ENCODE measurements at regions not wholly inside any gene's neighbourhood (a gene's known extent, or its start where the extent isn't known, plus 50 kb on each side); places are given as distances from the start of the nearest gene placed in this dataset.

GRCh38 chr20:59376109-59376841 is 75.9 kb downstream of the EDN3 start:
- no peak for DNase-seq (ENCODE audit: low read depth in 2 of 2)

GRCh38 chr20:59376998-59377397 is 76.6 kb downstream of the EDN3 start:
- DNase-seq (ENCODE audit: low read depth in 2 of 2) = no peak

DNA sequence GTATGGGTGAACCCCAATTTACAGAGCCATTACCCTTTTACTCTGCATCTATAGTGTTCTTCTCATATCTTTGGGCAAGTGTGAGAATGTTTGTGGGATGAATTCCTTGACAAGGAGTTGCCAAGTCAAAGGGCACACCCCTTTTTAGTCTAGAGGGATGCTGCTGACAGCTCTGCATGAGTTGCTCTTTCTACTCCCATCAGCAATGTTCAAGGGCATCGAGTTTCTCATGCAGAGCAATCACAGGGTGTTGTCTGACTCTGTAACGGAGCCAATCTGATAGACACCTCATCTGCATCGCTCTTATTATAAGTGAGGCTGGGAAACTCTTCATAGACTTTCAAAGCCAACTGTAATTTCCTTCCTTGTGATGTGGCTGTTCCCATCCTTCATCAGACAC is 77.4 kb downstream of the EDN3 start:
- no peak for DNase-seq (ENCODE audit: low read depth in 2 of 2)

GRCh38 chr20:59378396-59378795 is 78.0 kb downstream of the EDN3 start:
- no peak for DNase-seq (ENCODE audit: low read depth in 2 of 2)

DNA sequence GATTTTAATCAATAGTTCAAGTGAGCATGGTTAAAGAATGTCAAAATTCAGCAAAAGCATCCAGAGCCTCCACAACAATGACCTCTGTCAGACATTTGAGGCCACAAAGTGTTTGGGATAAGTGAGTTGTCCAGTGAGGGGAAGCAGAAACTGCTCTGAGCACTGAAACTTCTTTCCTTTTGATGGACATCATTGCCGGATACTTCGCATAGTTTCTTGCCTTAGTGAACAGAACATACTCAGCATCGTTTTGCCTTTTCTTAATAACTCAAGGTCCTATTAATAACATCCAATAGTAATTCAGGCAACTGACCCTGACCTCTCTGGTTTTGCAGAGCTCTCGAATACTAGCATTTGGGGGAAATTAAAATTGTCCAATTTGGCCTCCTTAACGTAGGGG is 78.6 kb downstream of the EDN3 start:
- no peak for DNase-seq (ENCODE audit: low read depth in 2 of 2)

DNA sequence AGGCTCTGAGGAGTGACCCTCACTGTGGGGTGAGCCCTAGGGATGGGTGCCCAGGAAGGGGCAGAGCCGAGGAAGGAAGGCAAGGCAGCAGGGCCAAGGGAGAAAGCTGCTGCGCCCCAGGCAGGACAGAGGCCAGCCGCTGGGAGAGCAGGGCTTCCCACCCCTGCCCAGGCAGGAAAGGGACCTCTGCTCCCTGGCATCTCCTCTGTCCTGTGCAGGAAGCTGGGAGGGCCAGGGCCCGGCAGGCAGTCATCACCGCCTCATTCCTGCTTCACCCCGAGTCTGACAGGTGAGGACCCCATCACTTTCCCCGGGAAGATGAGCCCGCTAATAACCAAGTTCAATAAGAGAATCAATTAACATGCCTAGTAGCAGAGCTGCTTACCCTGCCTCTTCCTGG is 81.3 kb downstream of the EDN3 start:
- no peak for DNase-seq (ENCODE audit: low read depth in 2 of 2)

DNA sequence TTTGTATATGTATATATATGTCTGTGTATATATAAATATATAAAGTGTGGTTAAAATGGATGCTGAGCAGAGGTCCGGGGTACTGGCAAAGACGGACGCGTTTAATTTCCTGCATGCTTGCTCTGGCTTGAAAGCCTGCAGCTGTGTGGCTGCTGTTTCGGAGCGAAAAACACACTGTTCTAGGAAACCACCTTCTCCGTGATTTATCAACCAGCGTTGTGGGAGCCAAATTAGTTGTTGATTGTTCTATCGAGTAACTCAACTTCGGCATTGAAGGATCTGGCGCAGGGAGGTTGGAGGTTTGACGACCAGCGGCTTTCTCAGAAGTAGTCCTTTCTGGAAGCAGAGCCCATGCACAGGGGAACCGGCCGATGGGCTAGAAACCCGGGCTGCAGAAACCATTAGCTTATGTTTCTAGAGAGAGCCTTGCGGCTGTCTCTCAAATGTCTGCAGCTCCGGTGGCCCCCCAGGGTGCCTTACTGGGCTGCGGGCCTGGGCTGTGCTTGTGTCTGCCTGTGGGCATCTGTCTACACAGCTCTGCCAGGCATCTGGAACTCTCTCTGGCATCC is 81.8 kb downstream of the EDN3 start:
- DNase-seq (ENCODE audit: low read depth in 2 of 2) = no peak

- no peak for DNase-seq (ENCODE audit: low read depth in 2 of 2)
Measured at GRCh38 chr20:59382907-59383306, 82.5 kb downstream of the EDN3 start.

GRCh38 chr20:59385038-59385437 is 84.6 kb downstream of the EDN3 start:
- DNase-seq (ENCODE audit: low read depth in 2 of 2) = no peak

DNA sequence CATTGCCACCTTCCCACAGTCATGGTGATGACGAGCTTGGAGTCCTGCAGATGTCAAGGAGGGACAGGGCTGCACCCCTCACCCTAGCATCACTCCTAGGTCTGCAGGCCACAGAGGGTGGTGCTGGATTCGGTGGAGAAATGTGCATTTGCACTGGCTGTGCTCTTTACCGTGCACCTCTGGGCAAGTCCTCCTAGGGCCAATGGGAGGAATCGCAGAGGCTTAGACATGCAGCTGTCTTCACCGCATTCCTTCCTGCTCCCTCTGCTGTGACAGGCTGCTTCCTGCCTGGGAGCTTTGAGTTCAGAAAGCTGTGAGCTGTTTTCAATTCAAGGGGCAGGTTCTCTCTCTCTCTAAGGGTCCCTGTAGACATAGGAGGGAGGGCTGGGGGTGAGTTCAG is 85.1 kb downstream of the EDN3 start:
- DNase-seq (ENCODE audit: low read depth in 2 of 2) = no peak

GRCh38 chr20:59386809-59387208 is 86.4 kb downstream of the EDN3 start:
- no peak for DNase-seq (ENCODE audit: low read depth in 2 of 2)

- DNase-seq (ENCODE audit: low read depth in 2 of 2) = no peak
Measured at GRCh38 chr20:59387891-59388290, 87.5 kb downstream of the EDN3 start.

DNA sequence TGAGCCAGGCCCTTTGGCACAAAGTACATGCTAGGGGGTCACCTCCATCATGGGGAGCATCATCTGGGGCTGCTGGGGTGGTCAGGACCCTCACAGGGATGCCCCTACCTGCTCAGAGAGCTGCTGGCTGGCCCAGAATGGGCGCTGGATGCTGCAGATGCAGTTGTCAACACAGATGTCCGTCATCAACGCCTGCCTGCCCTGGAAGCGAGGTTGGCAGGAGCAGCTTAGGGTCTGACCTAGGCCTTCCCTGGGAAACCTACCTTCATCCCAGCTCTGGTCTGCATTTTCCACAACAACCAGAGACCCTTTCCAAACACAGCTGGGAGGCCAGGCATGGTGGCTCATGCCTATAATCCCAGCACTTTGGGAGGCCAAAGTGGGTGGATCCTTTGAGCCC is 88.0 kb downstream of the EDN3 start:
- DNase-seq (ENCODE audit: low read depth in 2 of 2) = no peak

- DNase-seq (ENCODE audit: low read depth in 2 of 2) = no peak
Measured at GRCh38 chr20:59390437-59390836, 90.0 kb downstream of the EDN3 start.

GRCh38 chr20:59391975-59392374 is 91.6 kb downstream of the EDN3 start:
- no peak for DNase-seq (ENCODE audit: low read depth in 2 of 2)

- no peak for DNase-seq (ENCODE audit: low read depth in 2 of 2)
Measured at GRCh38 chr20:59392736-59393135, 92.3 kb downstream of the EDN3 start.

GRCh38 chr20:59393142-59393541 is 92.7 kb downstream of the EDN3 start:
- DNase-seq (ENCODE audit: low read depth in 2 of 2) = no peak

- DNase-seq (ENCODE audit: low read depth in 2 of 2) = no peak
Measured at GRCh38 chr20:59395729-59396128, 95.3 kb downstream of the EDN3 start.

DNA sequence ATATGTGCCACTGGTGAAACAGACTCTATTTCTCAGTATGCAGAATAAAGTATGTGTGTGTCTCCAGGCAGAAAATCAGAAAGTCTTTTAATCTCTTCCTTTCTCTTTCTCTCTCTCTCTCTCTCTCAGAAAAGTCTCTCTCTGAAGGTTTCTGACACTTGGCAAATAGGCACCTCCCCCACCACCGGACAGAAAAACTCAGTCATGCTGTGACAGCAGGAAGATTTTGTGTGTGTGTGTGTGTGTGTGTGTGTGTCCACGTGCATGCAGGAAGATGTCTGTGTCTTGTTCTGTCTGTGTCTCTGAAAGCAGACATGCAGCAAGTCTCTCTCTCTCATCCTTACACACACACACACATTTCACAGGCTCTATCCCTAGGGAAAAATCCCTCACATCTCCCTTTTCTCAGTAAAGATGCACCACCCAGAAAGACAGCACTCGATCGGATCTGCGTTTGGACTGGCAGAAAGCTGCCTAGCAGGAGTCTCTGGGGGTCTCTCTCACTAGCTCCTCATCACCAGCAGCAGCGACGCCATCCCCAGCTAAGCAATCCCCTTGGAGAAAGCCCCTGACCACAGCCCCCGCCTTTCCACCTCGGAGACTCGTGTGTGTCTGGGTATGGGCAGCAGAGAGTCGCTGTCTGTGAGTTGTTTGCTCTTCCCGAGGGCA is 98.3 kb downstream of the EDN3 start:
- no peak for DNase-seq (ENCODE audit: low read depth in 2 of 2)

DNA sequence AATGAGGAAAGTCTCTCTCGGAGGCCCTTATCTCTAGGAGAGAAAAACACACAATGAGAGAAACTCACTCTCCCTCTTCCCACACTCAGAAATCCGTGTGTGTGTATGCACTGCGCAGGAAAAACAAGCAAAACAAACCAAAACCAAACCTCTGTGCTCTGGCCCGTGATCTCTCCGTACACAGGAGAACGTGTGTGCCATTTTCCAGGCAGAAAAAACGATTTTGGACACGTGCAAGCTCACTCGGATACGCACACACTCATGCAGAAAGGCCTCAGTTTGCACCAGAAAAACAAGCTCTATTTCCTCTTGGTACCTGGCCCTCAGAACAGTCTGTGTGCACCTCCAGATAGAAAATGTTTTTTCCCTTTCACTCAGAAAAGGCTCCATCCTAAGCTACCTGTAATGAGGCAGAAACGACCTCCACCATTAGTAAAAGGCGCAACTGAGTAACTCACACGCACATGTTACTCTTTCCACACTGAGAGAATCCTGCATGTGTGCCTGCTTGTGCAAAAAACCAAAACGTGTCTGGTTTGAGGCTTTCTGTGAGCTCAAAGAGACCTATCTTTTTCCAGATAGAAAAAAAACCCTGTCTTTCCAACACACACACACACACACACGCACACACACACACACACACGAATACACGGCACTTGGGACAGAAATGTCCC is 99.2 kb downstream of the EDN3 start:
- no peak for DNase-seq (ENCODE audit: low read depth in 2 of 2)

GRCh38 chr20:59400708-59401107 is 100.3 kb downstream of the EDN3 start:
- DNase-seq (ENCODE audit: low read depth in 2 of 2) = no peak

DNA sequence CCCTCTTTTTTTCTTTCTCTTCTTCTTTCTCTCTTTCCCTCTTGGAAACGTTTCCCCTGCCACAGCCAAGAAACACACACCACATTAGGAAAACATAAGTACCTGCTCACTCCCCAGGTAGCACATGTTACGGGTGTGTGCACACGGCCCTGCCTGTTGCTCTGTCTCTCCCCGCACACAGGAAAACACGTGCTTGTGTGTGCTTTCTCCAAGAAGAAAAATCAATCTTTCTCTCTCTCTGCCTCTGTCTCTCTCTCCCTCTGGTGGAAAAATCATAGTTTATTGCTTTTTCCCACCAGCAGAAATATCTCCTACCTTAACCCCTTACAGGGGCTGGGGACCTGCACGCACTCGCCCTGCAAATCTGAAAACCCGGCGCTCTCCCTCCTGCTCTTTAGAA is 102.3 kb downstream of the EDN3 start:
- no peak for DNase-seq (ENCODE audit: low read depth in 2 of 2)

All from stimulated activated CD4-positive, alpha-beta T cell treated with anti-CD3 and anti-CD28 coated beads, Interleukin-1b, Interleukin-23, amount 100 ng/mL, for 1 hour (primary cell).